A549 (cell line): ENCODE measurements at regions not wholly inside any gene's neighbourhood (a gene's known extent, or its start where the extent isn't known, plus 50 kb on each side); places are given as distances from the start of the nearest gene placed in this dataset.

Source experiments
- ATAC-seq, 2 experiments: fragments of 200-7000 bp in 1 of 2; fragments of >200 bp in 1 of 2; cut with Nextera tagmentation in 1 of 2; cut with Tn5 transposase in 1 of 2; 3 replicates each; pipeline versions ENCODE4 v1.8.0 to v1.9.1; 2018 to 2020; ENCODE audit warnings: mild to moderate bottlenecking in 1 of 2, moderate library complexity in 1 of 2
- CTCF ChIA-PET: fragments of 300-600 bp; sonication (Branson Sonifier 250); formaldehyde crosslinking; extraction: SDS; loops from one replicate; lab custom pipeline; 2021; ENCODE audit warnings: antibody characterized with exemption, inconsistent platforms; lab: Yijun Ruan, JAX
- POLR2A ChIA-PET: fragments of 350-600 bp; formaldehyde crosslinking; extraction: SDS; loops from one replicate; lab custom pipeline; 2021; ENCODE audit warnings: antibody characterized with exemption, inconsistent platforms; lab: Yijun Ruan, JAX
- DNase-seq, 2 experiments: peaks; one replicate each; pipeline versions ENCODE4 v3.0.0 to v3.0.0-alpha.2; 2011 to 2016; ENCODE audit warnings: low read depth in 1 of 2, low spot score in 1 of 2
- FAIRE-seq: peaks from 2 replicates; lab custom pipeline; 2011; peaks lifted over from hg19 to GRCh38; lab: Jason Lieb, UNC
- H3K27ac ChIP-seq, 2 experiments: fragments of >200 bp; sonication (Bioruptor Twin); formaldehyde crosslinking; 3 replicates each; pipeline ENCODE4 v1.5.1; 2016 to 2017
- H3K4me1 ChIP-seq: fragments of >200 bp; sonication (Bioruptor Twin); formaldehyde crosslinking; 3 replicates; pipeline ENCODE4 v1.6.1; 2016
- H3K4me2 ChIP-seq: fragments of >200 bp; sonication (Bioruptor Twin); formaldehyde crosslinking; 3 replicates; pipeline ENCODE4 v1.6.1; 2016
- H3K4me3 ChIP-seq: fragments of >200 bp; sonication (Bioruptor Twin); formaldehyde crosslinking; 3 replicates; pipeline ENCODE4 v1.5.1; 2016
- H3K9me3 ChIP-seq: fragments of >200 bp; sonication (Bioruptor Twin); formaldehyde crosslinking; 3 replicates; pipeline ENCODE4 v1.6.1; 2016
- BHLHE40 ChIP-seq: IDR thresholded peaks from 2 replicates; pipeline ENCODE4 v1.6.1; 2012; ENCODE audit warnings: low read depth, low read length, inconsistent platforms
- CBX2 ChIP-seq: fragments of 200-600 bp; sonication (generic); IDR thresholded peaks from 2 replicates; pipeline ENCODE4 v1.6.1; 2016; ENCODE audit warnings: low read depth, mild to moderate bottlenecking, borderline replicate concordance
- EP300 ChIP-seq, 2 experiments: fragments of >200 bp; sonication (Bioruptor Twin); formaldehyde crosslinking; IDR thresholded peaks; 2 replicates in 1 of 2; 3 replicates in 1 of 2; pipeline ENCODE4 v1.6.1; 2016 to 2017
- FOSL2 ChIP-seq, 2 experiments: fragments of 450-650 bp in 1 of 2; fragments of >200 bp in 1 of 2; sonication (Bioruptor Twin) in 1 of 2; formaldehyde crosslinking; IDR thresholded peaks; 2 replicates each; pipeline versions ENCODE4 v1.5.0 to v1.6.1; 2016 to 2020; ENCODE audit warnings: mild to moderate bottlenecking in 1 of 2, moderate library complexity in 1 of 2
- FOXS1 ChIP-seq: fragments of 250-450 bp; sonication (Bioruptor Pico); IDR thresholded peaks from 2 replicates; pipeline ENCODE4 v1.5.0; 2020; ENCODE audit warnings: mild to moderate bottlenecking, moderate library complexity
- HDAC2 ChIP-seq: fragments of 200-600 bp; sonication (generic); IDR thresholded peaks from 2 replicates; pipeline ENCODE4 v1.6.1; 2016
- HOXA7 ChIP-seq: fragments of 250-450 bp; sonication (Bioruptor Pico); IDR thresholded peaks from 2 replicates; pipeline ENCODE4 v1.5.0; 2020; ENCODE audit warnings: mild to moderate bottlenecking, moderate library complexity
- HOXB13 ChIP-seq: fragments of 250-450 bp; sonication (Bioruptor Pico); IDR thresholded peaks from 2 replicates; pipeline ENCODE4 v1.5.0; 2020; ENCODE audit warnings: low read depth, mild to moderate bottlenecking, moderate library complexity
- KDM1A ChIP-seq: fragments of 200-600 bp; sonication (generic); IDR thresholded peaks from 2 replicates; pipeline ENCODE4 v1.6.1; 2016; ENCODE audit warnings: low read depth, mild to moderate bottlenecking
- NR3C1 ChIP-seq: fragments of >200 bp; sonication (Bioruptor Twin); formaldehyde crosslinking; IDR thresholded peaks from 3 replicates; pipeline ENCODE4 v1.6.1; 2017
- PHF8 ChIP-seq: fragments of 200-600 bp; sonication (generic); IDR thresholded peaks from 2 replicates; pipeline ENCODE4 v1.6.1; 2016; ENCODE audit warnings: low read depth, mild to moderate bottlenecking, antibody characterized with exemption, moderate library complexity, borderline replicate concordance
- POLR2A ChIP-seq: IDR thresholded peaks from 2 replicates; pipeline ENCODE4 v1.6.1; 2012; ENCODE audit warnings: mild to moderate bottlenecking, low read length
- RARB ChIP-seq: fragments of 250-450 bp; sonication (Bioruptor Pico); IDR thresholded peaks from 2 replicates; pipeline ENCODE4 v1.8.0; 2021; ENCODE audit warnings: mild to moderate bottlenecking, moderate library complexity
- RCOR1 ChIP-seq: fragments of 150-350 bp; IDR thresholded peaks from 2 replicates; pipeline ENCODE4 v1.6.1; 2014; ENCODE audit warnings: antibody characterized with exemption, low read length, low read depth
- SMC3 ChIP-seq: fragments of >200 bp; sonication (Bioruptor Twin); formaldehyde crosslinking; IDR thresholded peaks from 3 replicates; pipeline ENCODE4 v1.6.1; 2018; ENCODE audit warnings: inconsistent platforms
- ZC3H11A ChIP-seq: fragments of 450-650 bp; IDR thresholded peaks from 2 replicates; pipeline ENCODE4 v1.6.1; 2014; ENCODE audit warnings: antibody characterized with exemption, mild to moderate bottlenecking
- WGBS: methylation state at CpG from one replicate; pipeline ENCODE4 v1.1.6; 2017; ENCODE audit errors: missing lambda C conversion rate; 5-methylcytosine and 5-hydroxymethylcytosine counted together
- TF ChIP-seq, protein P1 (sequence below): fragments of 250-450 bp; sonication (Bioruptor Pico); IDR thresholded peaks from 2 replicates; pipeline ENCODE4 v1.5.0; 2021; ENCODE audit warnings: mild to moderate bottlenecking, moderate library complexity, borderline replicate concordance
- TF ChIP-seq, protein P2 (sequence below): fragments of >200 bp; sonication (Bioruptor Twin); formaldehyde crosslinking; IDR thresholded peaks from 3 replicates; pipeline ENCODE4 v1.5.1; 2016
- TF ChIP-seq, protein P3 (sequence below): fragments of >200 bp; sonication (Bioruptor Twin); formaldehyde crosslinking; IDR thresholded peaks from 3 replicates; pipeline ENCODE4 v1.6.1; 2016
- TF ChIP-seq, protein P4 (sequence below): fragments of 150-350 bp; IDR thresholded peaks from 2 replicates; pipeline ENCODE4 v1.6.1; 2014; ENCODE audit warnings: low read depth, mild to moderate bottlenecking, low read length
- TF ChIP-seq, protein P5 (sequence below): IDR thresholded peaks from 2 replicates; pipeline ENCODE4 v1.6.1; 2012

DNA sequence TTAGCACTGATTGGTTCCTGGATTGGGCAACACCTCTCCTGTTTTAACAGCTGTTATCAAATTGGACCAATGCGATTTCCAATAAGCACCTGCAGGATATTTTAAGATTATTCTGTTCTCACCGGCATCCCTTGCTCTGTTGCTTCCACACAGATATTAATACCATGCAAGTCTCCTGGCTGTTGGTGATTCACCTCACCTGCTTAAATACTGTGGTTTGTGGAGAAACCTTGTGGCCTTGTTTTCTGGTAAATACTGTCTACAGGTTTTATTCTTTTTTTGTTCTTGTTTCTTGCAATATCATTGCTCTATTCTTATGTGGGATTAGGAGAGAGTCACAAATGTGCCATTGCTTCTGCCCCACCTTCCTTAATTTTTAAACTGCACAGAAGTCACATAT lies 448.1 kb upstream of the NXPH2 start:
- DNase-seq (no peak), ATAC-seq (no peak), FAIRE-seq (no peak)
- no peak for TF ChIP-seq KDM1A
- TF ChIP-seq NR3C1 = no peak
- no peak for TF ChIP-seq EP300 (IDR thresholded peaks at IDR 0.05)
- no peak for TF ChIP-seq RCOR1
- no peak for TF ChIP-seq FOSL2 (IDR thresholded peaks at IDR 0.05)
- no peak for TF ChIP-seq FOSL2 (CRISPR knock-in tag; IDR thresholded peaks at IDR 0.05)
- TF ChIP-seq BHLHE40 = no peak
- H3K9me3 ChIP-seq = no peaks in the 10 kb centered on the region; the same call in 2 of the 3 replicates
- H3K4me2 ChIP-seq = no peak overlapping the region
- no peak overlapping the region for H3K27ac ChIP-seq
- WGBS = 29% methylated on average over 2 of the region's 2 CpGs
- ChIA-PET POLR2A (no interaction called here), CTCF (no interaction called here)
- H3K4me3 ChIP-seq = no peak overlapping the region
- no peaks in the 10 kb centered on the region for H3K4me1 ChIP-seq

DNA sequence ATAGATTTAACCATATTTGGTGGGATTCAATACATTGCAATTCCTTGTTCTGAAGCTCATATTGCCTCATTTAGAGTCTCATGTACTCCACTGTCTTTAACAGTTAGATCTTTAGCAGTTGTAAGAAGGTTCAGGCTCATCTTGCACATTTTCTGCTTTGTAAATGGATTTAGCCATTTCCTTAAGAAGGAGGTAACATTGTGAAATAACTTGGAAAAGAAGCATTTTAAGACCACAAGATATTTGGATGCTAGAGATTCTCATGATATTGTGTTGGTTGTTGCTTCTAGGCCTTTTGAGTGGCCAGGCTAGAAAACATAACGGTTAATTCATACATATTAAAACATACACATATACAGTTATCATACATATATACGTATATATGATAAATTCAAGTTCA lies 445.8 kb upstream of the NXPH2 start:
- WGBS = 27% methylated on average over 2 of the region's 2 CpGs
- TF ChIP-seq, protein P1, sequence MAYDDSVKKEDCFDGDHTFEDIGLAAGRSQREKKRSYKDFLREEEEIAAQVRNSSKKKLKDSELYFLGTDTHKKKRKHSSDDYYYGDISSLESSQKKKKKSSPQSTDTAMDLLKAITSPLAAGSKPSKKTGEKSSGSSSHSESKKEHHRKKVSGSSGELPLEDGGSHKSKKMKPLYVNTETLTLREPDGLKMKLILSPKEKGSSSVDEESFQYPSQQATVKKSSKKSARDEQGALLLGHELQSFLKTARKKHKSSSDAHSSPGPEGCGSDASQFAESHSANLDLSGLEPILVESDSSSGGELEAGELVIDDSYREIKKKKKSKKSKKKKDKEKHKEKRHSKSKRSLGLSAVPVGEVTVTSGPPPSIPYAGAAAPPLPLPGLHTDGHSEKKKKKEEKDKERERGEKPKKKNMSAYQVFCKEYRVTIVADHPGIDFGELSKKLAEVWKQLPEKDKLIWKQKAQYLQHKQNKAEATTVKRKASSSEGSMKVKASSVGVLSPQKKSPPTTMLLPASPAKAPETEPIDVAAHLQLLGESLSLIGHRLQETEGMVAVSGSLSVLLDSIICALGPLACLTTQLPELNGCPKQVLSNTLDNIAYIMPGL (CRISPR knock-in tag) = no peak
- TF ChIP-seq FOXS1 (no peak), BHLHE40 (no peak)
- TF ChIP-seq, protein P2, sequence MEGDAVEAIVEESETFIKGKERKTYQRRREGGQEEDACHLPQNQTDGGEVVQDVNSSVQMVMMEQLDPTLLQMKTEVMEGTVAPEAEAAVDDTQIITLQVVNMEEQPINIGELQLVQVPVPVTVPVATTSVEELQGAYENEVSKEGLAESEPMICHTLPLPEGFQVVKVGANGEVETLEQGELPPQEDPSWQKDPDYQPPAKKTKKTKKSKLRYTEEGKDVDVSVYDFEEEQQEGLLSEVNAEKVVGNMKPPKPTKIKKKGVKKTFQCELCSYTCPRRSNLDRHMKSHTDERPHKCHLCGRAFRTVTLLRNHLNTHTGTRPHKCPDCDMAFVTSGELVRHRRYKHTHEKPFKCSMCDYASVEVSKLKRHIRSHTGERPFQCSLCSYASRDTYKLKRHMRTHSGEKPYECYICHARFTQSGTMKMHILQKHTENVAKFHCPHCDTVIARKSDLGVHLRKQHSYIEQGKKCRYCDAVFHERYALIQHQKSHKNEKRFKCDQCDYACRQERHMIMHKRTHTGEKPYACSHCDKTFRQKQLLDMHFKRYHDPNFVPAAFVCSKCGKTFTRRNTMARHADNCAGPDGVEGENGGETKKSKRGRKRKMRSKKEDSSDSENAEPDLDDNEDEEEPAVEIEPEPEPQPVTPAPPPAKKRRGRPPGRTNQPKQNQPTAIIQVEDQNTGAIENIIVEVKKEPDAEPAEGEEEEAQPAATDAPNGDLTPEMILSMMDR = no peak
- CTCF ChIA-PET = no interaction called here
- POLR2A ChIA-PET = no interaction called here
- no peak for ATAC-seq
- no peak for FAIRE-seq
- Histone ChIP-seq H3K9me3 (no peaks in the 10 kb centered on the region), H3K4me1 (no peaks in the 10 kb centered on the region), H3K4me2 (no peak overlapping the region), H3K27ac (no peak overlapping the region), H3K4me3 (no peak overlapping the region)
- no peak for DNase-seq

DNA sequence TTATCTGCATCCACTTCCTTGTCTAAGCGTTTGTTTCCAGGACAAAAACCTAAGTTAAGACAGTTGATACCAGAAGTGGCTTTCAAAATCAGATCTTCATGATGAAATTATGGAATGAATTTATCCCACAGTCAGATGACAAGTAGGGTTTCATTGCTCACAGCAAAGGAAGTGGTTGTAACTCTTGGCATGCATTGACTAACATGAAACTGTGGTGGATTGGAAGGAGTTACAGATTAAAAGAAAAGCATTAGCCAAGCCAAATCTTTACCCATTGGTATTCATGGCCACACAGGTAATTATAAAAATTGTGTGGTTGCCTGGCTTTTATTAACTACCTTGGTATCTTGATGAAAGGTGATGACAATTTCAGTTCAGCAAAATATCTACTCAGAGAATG lies 438.0 kb upstream of the NXPH2 start:
- no peak for DNase-seq
- CTCF ChIA-PET = no interaction called here
- Histone ChIP-seq H3K27ac (no peak overlapping the region), H3K4me1 (no peaks in the 10 kb centered on the region), H3K4me2 (no peak overlapping the region), H3K4me3 (no peak overlapping the region), H3K9me3 (no peaks in the 10 kb centered on the region)
- ATAC-seq = no peak
- FAIRE-seq = no peak
- WGBS = 3% methylated on average over 1 of the region's 1 CpG
- TF ChIP-seq PHF8 = no peak
- no peak for TF ChIP-seq ZC3H11A
- no peak for TF ChIP-seq HOXB13 (CRISPR knock-in tag)
- no peak for TF ChIP-seq SMC3
- TF ChIP-seq HOXA7 = no peak
- TF ChIP-seq, protein P3, sequence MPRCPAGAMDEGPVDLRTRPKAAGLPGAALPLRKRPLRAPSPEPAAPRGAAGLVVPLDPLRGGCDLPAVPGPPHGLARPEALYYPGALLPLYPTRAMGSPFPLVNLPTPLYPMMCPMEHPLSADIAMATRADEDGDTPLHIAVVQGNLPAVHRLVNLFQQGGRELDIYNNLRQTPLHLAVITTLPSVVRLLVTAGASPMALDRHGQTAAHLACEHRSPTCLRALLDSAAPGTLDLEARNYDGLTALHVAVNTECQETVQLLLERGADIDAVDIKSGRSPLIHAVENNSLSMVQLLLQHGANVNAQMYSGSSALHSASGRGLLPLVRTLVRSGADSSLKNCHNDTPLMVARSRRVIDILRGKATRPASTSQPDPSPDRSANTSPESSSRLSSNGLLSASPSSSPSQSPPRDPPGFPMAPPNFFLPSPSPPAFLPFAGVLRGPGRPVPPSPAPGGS = no peak
- POLR2A ChIA-PET = no interaction called here

DNA sequence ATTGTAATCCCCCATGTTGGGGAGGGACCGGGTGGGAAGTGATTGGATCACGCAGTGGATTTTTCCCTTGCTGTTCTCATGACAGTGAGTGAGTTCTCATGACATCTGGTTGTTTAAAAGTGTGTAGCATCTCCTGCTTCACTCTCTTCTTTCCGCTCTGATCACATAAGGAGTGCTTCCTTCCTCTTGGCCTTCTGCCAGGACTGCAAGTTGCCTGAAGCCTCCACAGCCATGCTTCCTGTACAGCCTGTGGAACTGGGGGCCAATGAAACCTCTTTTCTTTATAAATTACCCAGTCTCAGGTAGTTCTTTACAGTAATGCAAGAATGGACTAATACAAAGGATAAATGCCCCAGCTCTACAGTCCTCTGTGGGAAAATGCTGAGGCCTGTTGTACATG lies 437.5 kb upstream of the NXPH2 start:
- ChIA-PET POLR2A (no interaction called here), CTCF (no interaction called here)
- H3K27ac ChIP-seq = no peak overlapping the region
- no peaks in the 10 kb centered on the region for H3K9me3 ChIP-seq
- WGBS = 10% methylated on average over 3 of the region's 3 CpGs
- H3K4me2 ChIP-seq = no peak overlapping the region
- no peaks in the 10 kb centered on the region for H3K4me1 ChIP-seq
- DNase-seq = no peak
- ATAC-seq = no peak
- no peak for FAIRE-seq
- no peak overlapping the region for H3K4me3 ChIP-seq
- TF ChIP-seq CBX2 (no peak), POLR2A (no peak), FOSL2 (IDR thresholded peaks at IDR 0.05) (no peak), FOSL2 (CRISPR knock-in tag; IDR thresholded peaks at IDR 0.05) (no peak), HDAC2 (no peak), RARB (CRISPR knock-in tag) (no peak)
- TF ChIP-seq, protein P4, sequence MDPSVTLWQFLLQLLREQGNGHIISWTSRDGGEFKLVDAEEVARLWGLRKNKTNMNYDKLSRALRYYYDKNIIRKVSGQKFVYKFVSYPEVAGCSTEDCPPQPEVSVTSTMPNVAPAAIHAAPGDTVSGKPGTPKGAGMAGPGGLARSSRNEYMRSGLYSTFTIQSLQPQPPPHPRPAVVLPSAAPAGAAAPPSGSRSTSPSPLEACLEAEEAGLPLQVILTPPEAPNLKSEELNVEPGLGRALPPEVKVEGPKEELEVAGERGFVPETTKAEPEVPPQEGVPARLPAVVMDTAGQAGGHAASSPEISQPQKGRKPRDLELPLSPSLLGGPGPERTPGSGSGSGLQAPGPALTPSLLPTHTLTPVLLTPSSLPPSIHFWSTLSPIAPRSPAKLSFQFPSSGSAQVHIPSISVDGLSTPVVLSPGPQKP = no peak
- TF ChIP-seq, protein P5, sequence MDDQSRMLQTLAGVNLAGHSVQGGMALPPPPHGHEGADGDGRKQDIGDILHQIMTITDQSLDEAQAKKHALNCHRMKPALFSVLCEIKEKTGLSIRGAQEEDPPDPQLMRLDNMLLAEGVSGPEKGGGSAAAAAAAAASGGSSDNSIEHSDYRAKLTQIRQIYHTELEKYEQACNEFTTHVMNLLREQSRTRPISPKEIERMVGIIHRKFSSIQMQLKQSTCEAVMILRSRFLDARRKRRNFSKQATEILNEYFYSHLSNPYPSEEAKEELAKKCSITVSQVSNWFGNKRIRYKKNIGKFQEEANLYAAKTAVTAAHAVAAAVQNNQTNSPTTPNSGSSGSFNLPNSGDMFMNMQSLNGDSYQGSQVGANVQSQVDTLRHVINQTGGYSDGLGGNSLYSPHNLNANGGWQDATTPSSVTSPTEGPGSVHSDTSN = no peak
